ENCODE measurements at regions not wholly inside any gene's neighbourhood (a gene's known extent, or its start where the extent isn't known, plus 50 kb on each side); places are given as distances from the start of the nearest gene placed in this dataset.

DNA sequence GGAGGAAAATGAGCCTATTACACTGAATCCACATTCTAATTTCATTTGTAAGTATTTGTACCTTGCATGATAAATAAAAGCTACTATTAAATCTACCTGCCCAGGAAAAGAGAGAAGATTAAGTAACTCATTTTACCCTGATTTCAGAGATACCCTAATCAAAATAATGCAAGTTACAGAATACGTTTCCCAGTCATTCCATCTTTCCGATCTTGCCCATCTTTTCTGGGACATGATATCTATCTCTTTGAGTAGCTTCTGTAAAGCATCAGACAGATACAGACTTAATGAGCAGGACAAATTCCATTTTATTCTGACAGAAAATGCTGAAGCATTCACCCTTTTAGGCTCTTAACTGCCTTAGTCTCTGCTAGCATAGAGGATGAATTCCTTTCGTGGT lies 56.6 kb downstream of the SPRY2 start:
- DNase-seq, result no peak

DNA sequence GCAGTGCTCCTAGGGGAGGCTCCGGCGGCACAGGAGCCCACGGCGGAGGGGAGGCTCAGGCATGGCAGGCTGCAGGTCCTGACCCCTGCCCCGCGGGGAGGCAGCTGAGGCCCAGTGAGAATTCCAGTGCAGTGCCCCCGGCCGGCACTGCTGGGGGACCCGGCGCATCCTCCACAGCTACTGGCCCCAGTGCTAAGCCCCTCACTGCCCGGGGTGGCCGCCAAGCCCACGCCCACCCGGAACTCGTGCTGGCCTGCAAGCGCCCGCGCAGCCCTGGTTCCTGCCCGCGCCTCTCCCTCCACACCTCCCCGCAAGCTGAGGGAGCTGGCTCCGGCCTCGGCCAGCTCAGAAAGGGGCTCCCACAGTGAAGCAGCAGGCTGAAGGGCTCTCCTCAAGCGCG lies 62.2 kb downstream of the SPRY2 start:
- DNase-seq, result no peak

DNA sequence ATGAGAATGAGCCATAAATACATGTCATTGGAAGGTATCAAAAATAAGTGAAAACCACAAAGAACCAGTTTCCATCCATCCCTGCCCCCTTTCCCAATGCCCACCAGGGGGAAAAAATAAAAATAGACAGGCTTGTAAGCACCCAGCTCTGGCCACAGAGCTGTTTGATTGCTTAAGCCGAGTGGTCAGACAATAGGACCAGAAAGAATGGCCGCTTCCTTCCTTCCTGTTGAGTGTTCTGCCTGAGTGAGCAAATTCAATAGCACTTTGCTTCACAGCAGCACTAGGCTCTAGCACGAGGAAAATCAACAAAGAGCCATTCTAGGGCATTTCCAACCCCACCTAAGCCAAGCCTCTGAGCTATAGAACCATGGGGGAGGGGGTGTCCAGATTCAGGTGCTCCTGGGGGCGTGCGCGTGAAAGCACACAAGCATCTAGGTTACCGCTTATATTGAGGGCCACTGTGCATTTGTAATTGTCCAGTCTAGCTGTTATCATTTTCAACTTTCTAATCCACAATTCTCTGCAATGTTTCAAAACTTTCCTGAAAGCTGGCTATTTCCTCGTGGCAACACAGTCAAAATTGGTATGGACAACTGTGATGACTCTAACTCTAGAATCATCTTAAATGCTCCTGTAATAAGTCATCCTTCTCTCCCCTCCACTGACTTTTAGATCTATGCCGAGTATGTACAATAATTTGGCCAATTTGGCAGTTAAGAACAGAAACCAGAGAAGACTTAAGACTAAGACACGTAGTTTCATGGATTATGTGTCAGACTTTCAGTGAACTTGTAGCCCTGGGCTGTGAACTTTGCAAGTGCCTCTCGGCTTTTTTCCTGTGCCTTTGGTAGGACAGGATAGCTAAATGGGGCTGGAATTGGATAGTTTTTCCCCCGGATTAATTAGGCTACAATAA lies 64.3 kb downstream of the SPRY2 start:
- no peak for DNase-seq

DNA sequence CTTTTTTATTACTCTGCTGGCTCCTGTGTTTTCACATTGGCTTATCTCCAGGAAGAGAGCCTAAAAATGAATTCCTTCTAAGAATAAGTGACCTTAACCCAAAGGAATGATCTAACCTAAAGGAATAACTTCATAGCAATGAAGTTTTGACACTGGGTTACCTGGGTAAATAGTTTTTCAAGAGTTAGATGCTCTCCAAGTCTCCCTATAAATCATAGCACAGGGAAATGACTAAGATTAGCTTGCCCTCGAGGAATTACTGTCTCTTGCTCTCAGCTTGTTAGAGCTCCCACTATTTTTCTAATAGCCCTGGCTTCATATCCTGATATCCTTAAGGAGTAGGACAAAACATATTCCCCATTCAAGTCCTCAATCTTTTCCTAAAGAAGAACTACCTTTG lies 66.3 kb downstream of the SPRY2 start:
- no peak for DNase-seq

DNA sequence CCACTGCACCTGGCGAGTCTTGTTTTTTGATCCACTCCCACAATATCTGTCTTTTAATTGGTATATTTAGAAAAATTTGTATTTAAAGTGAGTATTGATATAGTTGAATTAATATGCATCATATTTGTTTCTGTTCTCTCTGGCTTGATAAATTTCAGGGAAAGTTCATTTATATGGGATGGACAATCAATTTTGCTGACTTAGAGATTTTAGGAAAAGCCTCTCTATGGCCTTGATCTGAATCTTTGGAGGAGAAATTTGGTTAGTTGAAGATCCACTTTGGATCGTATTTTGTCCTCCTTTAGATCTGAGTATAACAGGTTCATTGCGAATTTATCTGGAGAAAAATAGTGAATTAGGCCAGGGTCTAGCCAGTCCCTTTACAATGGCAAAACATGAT lies 67.2 kb downstream of the SPRY2 start:
- no peak for DNase-seq

DNA sequence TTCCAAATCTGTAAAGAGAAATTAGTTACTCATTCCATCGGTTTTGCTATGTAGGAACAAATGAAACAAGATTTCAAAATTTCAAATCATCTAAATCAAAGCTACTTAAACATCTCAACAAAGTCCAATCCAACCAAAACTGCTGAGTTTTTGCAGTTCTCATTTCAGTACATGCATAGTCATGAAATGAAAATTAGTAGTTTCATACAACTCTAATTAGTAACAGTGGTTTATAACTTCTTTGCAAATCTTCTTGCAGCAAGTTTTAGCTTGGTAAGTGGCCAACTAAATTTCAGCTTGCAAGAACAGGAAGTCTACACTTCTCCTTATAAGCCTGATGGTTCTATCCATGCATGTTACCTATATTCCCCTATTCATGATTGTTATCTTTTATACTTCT lies 75.6 kb downstream of the SPRY2 start:
- no peak for DNase-seq

DNA sequence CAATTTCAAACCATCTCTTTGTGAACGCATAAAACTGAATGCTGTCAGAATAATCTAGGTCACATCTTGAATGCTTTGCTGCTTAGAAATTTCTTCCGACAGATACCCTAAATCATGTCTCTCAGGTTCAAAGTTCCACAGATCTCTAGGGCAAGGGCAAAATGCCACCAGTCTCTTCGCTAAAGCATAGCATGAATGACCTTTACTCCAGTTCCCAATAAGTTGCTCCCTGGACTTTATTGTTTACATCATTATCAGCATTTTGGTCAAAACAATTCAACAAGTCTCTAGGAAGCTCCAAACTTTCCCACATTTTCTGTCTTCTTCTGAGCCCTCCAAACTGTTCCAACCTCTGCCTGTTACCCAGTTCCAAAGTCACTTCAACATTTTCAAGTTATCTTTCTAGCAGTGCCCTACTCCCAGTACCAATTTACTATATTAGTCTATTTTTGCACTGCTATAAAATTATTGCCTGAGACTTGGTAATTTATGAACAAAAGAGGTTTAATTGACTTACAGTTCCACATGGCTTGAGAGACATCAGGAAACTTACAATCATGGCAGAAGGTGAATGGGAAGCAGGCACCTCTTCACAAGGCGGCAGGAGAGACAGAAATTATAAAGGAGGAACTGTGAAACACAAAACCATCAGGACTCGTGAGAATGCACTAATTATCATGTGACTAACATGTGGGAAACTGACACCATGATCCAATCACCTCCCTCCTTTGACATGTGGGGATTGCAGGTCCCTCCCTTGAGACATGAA lies 77.0 kb downstream of the SPRY2 start:
- no peak for DNase-seq

DNA sequence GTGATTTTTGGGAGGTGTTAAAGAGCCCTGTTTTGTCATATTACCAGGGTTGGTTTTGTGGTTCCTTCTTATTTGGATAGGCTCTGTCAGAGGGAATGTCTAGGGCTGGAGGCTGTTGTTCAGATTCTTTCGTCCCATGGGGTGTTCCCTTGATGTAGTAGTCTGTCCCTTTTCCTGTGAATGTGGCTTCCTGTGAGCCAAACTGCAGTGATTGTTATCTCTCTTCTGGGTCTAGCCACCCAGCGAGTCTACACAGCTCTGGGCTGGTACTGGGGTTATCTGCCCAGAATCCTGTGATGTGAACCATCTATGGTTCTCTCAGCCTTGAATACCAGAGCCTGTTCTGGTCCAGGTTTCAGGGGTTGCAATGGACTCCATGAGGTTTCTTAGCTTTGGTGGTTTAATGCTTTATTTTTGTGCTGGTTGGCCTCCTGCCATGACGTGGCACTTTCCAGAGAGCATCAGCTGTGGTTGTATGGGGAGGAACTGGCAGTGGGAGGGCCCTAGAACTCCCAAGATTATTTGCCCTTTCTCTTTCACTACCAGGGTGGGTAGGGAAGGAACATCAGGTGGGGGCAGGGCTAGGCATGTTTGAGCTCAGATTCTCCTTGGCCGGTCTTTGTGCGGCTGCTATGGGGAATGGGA lies 78.8 kb downstream of the SPRY2 start:
- no peak for DNase-seq

DNA sequence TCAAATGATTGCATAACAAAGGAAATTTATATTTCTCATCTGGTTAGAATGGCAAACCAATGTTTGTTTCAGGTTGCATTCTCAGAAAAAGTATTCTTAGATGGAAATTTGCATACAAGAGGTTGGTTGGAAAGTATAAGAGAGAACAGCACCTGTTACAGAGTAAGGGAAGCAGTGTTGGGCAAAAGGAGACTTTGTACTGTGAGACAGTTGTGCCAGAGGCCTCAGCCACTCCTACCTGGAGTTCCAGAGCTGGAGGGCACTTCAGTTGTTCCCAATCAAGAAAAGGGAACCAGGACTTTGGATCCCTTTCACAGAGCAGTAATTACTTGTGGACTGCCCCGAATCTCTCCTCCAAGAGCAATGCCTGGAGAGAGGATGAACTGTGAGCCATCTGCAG lies 81.8 kb downstream of the SPRY2 start:
- no peak for DNase-seq

DNA sequence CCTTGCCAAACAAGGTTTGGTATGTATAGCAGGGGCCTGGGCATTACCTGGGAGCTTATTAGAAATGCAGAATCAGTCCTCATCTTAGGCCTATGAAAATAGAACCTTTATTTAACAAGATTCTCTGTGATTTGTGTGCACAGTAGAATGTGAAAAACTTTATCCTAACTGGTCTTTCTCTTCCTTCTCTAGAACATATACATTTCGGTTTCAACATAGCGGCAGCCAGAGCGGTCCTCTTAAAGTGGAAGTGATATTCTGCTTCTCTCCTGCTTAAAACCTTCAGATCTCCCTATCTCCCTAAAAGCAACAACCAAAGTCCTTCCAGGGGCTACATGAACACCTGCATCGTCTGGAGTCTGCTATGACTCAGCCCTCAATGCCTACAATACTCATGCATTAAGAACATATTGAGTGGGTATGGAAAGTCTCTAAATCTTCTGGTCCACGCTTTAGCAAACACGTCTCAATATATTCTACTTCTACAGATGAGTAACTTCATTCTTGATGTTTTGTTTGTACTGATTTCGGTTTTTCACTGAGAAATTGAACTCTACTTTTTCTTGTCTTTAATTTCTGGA lies 84.5 kb downstream of the SPRY2 start:
- no peak for DNase-seq

DNA sequence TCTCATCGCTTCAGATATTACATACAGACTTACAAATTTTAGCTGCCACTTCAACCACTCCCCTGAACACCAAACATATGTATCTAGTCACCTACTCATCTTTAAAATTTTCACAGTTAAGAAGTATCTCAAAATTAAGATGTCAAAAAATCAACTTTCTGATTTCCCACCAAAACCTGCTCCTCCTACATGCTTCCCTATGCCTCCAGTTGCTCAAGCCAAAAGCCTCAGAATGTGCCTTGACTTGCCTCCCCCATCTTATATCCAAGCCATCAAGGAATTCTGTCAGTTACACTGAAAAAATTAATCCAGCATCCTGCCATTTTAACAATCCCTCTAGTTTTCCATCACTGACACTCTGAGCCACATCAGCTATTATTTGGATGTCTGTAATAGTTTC lies 85.0 kb downstream of the SPRY2 start:
- no peak for DNase-seq

DNA sequence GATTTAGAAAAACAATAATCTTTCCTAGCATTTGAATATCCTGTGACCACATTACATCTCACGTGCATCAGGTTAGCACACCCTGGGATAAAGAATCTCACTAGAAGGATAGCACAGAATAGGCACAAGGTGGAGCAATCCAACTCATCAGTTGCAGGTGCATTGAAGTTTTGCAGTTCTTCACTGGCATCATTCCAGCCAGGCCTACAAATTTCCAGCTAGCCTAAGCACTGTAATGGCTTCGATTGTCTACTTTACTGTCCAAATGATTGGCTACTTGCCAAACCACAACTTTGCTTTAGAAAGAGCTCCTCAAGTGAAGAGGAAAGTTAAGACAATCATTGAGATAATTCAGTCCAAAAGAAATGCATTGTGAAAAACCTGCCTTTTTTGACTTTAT lies 89.5 kb downstream of the SPRY2 start:
- no peak for DNase-seq

DNA sequence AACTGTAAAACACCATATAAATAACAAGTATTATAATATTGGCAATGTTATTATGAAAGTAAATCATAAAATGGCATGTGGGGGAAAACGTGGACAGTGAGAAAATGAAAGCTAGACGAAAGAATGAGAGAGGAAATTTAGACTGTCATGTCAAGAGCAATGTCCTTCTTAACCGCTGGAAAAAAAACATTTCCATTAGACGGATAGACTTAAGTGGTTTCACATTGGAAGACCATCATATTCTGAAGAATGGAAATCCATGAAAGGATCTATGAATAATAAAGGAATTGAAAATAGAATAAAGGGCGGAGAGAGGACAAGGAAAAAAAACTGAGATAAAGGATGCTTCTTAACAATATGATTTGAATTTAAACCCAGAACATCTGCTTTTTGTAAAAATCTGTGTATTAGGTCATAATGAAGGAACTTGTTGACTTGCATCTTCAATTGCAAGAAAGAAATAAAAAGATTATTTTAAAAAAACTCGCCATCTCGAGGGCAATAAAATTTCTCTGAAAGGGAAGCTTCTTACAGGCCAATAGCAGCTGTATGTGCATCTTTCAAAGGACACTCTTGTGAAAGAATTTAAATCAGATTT lies 90.6 kb downstream of the SPRY2 start:
- no peak for DNase-seq

DNA sequence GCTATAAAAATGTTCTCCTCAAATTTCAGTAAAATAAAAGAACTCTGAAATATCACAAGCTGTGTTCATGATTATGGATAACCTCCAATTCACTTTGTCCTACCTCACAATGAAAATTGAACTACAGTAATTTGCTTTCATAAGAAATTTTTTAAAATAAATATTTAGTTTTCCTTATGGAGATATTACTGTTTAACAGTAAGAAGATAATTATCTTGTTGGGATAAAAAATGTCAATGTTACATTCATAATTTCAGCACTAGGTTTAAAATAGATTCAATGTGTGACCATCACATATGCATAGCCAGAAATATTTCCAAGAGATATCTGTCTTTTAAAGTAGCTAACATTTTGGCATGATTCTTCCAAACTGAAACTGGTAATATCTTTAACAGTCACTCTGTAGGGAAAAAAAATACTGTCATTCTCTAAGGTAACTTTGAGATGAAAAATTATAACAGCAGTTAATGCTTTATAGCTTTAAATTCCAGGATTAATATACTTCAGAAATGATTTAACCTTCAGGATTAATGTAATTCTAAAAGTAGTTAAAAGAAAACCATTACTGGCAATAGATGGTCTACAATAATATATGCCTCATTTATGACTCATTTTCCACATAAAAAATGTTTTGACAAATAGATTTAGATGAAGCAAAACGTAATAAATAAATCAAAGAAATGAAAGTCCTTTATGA lies 91.3 kb downstream of the SPRY2 start:
- no peak for DNase-seq

DNA sequence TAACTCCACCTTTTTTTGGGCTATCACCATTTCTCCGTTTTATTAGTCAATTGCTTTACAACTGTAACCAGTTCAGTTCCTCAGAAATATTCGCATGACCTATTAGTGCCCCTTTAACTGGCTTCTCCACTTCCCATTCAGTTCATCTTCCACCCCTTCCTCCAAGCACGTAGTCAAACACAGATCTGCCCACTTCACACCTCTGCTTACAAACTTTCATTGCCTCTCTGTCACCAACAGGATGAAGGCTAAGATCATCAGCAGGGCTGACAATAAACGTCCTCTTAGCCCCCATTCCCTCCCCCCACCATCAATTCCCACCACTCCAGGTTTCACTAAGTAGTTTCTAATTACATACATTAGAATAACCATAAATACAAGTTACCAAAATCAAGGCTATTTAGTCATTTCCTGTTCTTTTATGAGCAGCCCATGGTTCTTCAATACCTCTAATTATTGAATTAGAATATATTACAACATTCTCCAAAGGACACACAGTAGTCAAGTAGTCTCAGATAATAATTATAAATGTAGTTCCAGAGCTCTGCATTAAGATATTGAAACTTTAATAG lies 95.7 kb downstream of the SPRY2 start:
- no peak for DNase-seq

DNA sequence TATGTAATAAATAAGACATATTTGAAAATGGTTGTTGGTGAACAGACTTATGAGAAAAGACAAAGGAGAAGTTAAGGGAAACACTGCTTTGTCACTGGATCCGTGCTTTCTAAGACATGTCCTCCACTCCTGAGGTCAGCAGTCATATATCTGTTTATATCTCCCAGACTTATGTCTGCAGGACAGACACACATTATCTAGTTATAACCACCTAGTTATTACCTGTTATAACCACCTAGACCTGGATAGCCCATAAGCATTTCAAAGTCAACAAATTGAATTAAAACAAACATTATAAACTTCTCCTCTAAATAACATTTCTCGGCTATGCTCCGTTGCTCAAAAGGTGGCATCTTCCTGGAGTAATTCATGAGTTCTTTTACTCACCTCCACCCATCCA lies 96.4 kb downstream of the SPRY2 start:
- DNase-seq, result no peak

DNA sequence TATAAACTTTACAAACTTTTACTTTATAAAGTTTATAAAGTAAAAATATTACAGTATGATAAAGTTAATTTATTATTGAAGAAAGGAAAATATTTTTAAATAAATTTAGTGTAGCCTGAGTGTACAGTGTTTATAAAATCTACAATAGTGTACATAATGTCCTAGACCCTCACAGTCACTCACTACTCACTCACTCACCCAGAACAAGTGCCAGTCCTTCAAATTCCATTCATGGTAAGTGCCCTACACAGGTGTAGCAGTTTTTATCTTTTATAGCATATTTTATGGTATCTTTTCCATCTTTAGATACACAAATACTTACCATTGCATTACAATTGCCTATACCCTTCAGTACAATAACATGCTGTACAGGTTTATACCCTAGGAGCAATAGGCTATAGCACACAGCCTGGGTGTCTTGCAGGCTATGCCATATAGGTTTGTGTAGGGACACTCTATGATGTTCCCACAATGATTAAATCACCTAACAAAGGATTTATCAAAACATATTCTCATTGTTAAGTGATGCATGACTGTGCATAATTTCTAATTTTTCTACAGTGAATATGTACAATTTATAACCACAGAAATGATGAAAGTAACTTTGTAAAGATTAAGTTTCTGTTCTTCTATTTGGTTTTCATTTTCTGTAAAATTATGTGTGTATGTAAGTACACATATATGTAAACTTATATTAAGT lies 98.0 kb downstream of the SPRY2 start:
- DNase-seq, result no peak

DNA sequence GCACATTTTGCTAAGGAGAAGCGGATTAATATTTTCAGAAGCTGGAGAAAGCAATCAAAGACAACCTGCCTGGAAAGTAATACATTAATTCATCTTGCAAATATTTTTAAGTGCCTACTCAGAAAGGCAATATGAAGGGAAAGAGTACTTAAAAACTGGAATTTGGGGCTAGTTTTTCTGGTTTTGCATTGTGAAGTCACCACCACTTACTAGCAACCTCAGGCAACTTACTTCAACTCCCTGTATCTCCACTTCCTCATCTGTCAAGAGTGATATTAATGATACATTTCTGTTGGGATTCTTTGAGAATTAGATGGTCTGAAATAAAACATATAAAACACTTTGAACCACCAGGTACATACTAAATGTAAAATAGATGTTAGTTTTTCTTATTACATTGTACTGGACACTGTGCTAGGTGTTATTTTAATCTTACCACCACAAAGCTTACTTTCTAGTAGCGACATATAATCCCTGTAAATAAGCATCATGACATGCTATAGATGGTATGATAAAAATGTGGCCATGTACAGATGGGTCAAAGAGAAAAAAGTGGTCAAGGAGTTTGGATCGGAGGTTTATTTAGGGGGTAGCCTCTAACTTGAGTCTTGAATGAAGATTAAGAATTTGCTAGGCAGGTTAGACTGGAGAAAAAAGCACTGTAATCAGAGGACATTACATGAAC lies 101.2 kb downstream of the SPRY2 start:
- DNase-seq, result no peak

DNA sequence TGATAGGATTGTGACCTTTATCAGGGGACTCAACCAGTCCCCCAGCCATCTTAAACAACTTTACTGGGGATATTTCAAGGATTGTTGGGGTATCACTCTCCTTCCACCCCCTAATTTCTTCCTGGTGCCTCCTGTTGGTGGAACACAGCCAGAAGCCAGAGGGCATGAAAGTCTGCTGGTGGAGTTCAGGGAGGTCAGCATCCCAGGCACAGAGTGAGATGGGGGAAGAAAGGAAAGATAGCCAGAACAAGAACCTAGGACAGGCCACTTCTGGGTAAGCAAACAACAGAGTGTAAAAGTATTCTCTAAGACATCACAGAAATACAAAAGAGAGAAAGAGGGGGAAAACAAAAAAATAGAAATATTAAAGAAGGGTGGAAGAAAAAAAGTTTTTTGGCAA lies 101.8 kb downstream of the SPRY2 start:
- DNase-seq, result no peak

DNA sequence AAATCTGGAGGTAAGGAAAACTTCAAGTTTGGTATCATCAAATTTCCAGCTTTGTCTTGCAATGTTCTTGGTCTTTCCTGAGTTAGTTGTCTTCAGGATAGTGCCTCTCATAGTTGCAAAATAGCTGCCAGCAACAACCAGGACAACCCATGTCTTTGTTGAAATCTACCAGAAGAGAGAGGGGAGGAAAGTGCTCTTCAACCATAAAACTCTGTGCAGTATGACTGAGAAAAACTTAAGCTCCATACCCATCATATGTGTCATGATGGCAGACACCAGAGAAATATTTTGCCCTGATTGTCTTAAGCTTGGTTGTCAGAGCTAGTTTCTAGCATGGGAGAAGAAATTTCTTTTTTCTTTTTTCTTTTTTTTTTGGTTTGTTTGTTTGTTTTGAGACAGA lies 103.3 kb downstream of the SPRY2 start:
- no peak for DNase-seq

DNA sequence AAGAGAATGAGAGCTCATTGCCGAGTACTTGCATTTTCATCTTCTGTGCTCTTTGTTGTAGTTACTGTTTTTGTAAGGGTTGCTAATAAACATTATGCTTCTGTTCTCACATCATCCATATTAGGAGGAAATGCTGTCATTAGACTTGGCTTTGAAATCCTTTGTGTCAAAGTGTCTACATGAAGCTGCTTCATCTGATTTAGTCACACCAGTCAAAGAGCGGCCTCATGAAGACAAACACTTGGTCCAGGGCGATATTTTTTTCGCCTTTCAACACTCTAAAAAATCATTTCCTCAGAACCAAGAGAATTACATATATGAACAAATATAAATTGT lies 105.0 kb downstream of the SPRY2 start:
- DNase-seq, result no peak
